SK-N-SH treated with all-trans-retinoic acid at 6 μM for 48 hours (cell line): ENCODE measurements at regions not wholly inside any gene's neighbourhood (a gene's known extent, or its start where the extent isn't known, plus 50 kb on each side); places are given as distances from the start of the nearest gene placed in this dataset.

ENCODE experiments used
- ATAC-seq: fragments of 200-7000 bp; cut with Tn5 transposase; 3 replicates; pipeline ENCODE4 v1.9.1; 2020; ENCODE audit warnings: mild to moderate bottlenecking, moderate library complexity
- ARNTL ChIP-seq: fragments of 450-650 bp; formaldehyde crosslinking; IDR thresholded peaks from 2 replicates; pipeline ENCODE4 v1.5.0; 2020; ENCODE audit warnings: low read depth, mild to moderate bottlenecking, moderate library complexity, borderline replicate concordance
- BACH2 ChIP-seq: fragments of 250-450 bp; sonication (Bioruptor Pico); IDR thresholded peaks from 2 replicates; pipeline ENCODE4 v1.9.0; 2021; ENCODE audit warnings: mild to moderate bottlenecking, borderline replicate concordance
- CSDC2 ChIP-seq: fragments of 250-450 bp; sonication (Bioruptor Pico); IDR thresholded peaks from 2 replicates; pipeline ENCODE4 v1.5.0; 2020; ENCODE audit warnings: mild to moderate bottlenecking, moderate library complexity
- ESRRG ChIP-seq: fragments of 250-450 bp; sonication (Bioruptor Pico); IDR thresholded peaks from 2 replicates; pipeline ENCODE4 v1.6.1; 2021; ENCODE audit warnings: mild to moderate bottlenecking
- GLIS3 ChIP-seq: fragments of 250-450 bp; sonication (Bioruptor Pico); IDR thresholded peaks from 2 replicates; pipeline ENCODE4 v1.5.0; 2020; ENCODE audit warnings: mild to moderate bottlenecking, moderate library complexity
- ISL1 ChIP-seq: fragments of 250-450 bp; sonication (Bioruptor Pico); IDR thresholded peaks from 2 replicates; pipeline ENCODE4 v2.1.2; 2022; ENCODE audit warnings: mild to moderate bottlenecking, moderate library complexity
- OSR1 ChIP-seq: fragments of 250-450 bp; sonication (Bioruptor Pico); IDR thresholded peaks from 2 replicates; pipeline ENCODE4 v1.8.0; 2022; ENCODE audit warnings: moderate library complexity, mild to moderate bottlenecking, inconsistent platforms
- PPARA ChIP-seq: fragments of 250-450 bp; sonication (Bioruptor Pico); IDR thresholded peaks from 2 replicates; pipeline ENCODE4 v1.5.0; 2020; ENCODE audit warnings: mild to moderate bottlenecking, borderline replicate concordance
- RARB ChIP-seq: fragments of 250-450 bp; sonication (Bioruptor Pico); IDR thresholded peaks from 2 replicates; pipeline ENCODE4 v1.8.0; 2021; ENCODE audit warnings: mild to moderate bottlenecking, moderate library complexity
- SNAI2 ChIP-seq: fragments of 250-450 bp; sonication (Bioruptor Pico); IDR thresholded peaks from 2 replicates; pipeline ENCODE4 v1.5.0; 2020; ENCODE audit warnings: mild to moderate bottlenecking, moderate library complexity
- TCF4 ChIP-seq: fragments of 250-450 bp; sonication (Bioruptor Pico); IDR thresholded peaks from 2 replicates; pipeline ENCODE4 v1.8.0; 2021; ENCODE audit warnings: mild to moderate bottlenecking, moderate library complexity, borderline replicate concordance
- TOX ChIP-seq: fragments of 250-450 bp; sonication (Bioruptor Pico); IDR thresholded peaks from 2 replicates; pipeline ENCODE4 v1.8.0; 2021; ENCODE audit warnings: mild to moderate bottlenecking, moderate library complexity, borderline replicate concordance
- ZC3H10 ChIP-seq: fragments of 250-450 bp; sonication (Bioruptor Pico); IDR thresholded peaks from 2 replicates; pipeline ENCODE4 v1.5.1; 2021; ENCODE audit warnings: mild to moderate bottlenecking, moderate library complexity
- ZFP3 ChIP-seq: fragments of 250-450 bp; sonication (Bioruptor Pico); IDR thresholded peaks from 2 replicates; pipeline ENCODE4 v1.5.0; 2020; ENCODE audit warnings: mild to moderate bottlenecking, moderate library complexity
- ZFP30 ChIP-seq: fragments of 450-650 bp; formaldehyde crosslinking; IDR thresholded peaks from 2 replicates; pipeline ENCODE4 v1.5.0; 2022; ENCODE audit warnings: mild to moderate bottlenecking, moderate library complexity
- ZNF565 ChIP-seq: fragments of 450-650 bp; formaldehyde crosslinking; conservative IDR thresholded peaks from 2 replicates; pipeline ENCODE4 v1.5.0; 2020; ENCODE audit warnings: low read depth, mild to moderate bottlenecking, moderate library complexity
- ZNF8 ChIP-seq: fragments of 450-650 bp; formaldehyde crosslinking; IDR thresholded peaks from 2 replicates; pipeline ENCODE4 v1.5.0; 2020; ENCODE audit warnings: mild to moderate bottlenecking, moderate library complexity
- TF ChIP-seq, protein P1 (sequence below): fragments of 250-450 bp; sonication (Bioruptor Pico); IDR thresholded peaks from 2 replicates; pipeline ENCODE4 v1.5.1; 2020; ENCODE audit warnings: low read depth, mild to moderate bottlenecking, moderate library complexity
- TF ChIP-seq, protein P2 (sequence below): fragments of 250-450 bp; sonication (Bioruptor Pico); IDR thresholded peaks from 2 replicates; pipeline ENCODE4 v1.8.0; 2021; ENCODE audit warnings: low read depth, mild to moderate bottlenecking, moderate library complexity, borderline replicate concordance
- TF ChIP-seq, protein P3 (sequence below): fragments of 250-450 bp; sonication (Bioruptor Pico); IDR thresholded peaks from 2 replicates; pipeline ENCODE4 v1.5.1; 2021; ENCODE audit warnings: mild to moderate bottlenecking, moderate library complexity
- TF ChIP-seq, protein P4 (sequence below): fragments of 250-450 bp; sonication (Bioruptor Pico); IDR thresholded peaks from 2 replicates; pipeline ENCODE4 v1.5.0; 2020; ENCODE audit warnings: mild to moderate bottlenecking, moderate library complexity
- TF ChIP-seq, protein P5 (sequence below): fragments of 250-450 bp; sonication (Bioruptor Pico); IDR thresholded peaks from 2 replicates; pipeline ENCODE4 v1.8.0; 2020; ENCODE audit warnings: mild to moderate bottlenecking, moderate library complexity, borderline replicate concordance

DNA sequence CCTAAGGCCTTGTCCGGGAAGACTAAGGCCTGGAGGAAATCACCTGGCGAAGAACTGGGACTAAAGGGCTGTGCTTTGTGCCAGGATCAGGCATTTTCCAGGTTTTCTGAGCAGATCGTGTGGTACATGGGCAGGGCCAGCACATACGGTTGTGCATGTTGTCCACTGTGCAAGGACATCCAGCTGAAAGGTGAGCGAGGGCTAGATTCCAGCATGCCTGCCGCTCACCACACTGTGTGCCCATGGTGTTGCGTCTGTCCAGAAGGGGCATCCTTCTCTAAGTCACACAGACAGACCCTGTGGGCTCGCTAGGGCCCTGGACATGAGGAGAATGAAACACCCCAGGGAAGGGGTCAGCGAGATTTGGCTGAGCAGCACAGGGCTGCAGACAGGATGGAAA, 80.3 kb upstream of the TAF1B start:
- TF ChIP-seq GLIS3: no peak
- TF ChIP-seq, protein P1, sequence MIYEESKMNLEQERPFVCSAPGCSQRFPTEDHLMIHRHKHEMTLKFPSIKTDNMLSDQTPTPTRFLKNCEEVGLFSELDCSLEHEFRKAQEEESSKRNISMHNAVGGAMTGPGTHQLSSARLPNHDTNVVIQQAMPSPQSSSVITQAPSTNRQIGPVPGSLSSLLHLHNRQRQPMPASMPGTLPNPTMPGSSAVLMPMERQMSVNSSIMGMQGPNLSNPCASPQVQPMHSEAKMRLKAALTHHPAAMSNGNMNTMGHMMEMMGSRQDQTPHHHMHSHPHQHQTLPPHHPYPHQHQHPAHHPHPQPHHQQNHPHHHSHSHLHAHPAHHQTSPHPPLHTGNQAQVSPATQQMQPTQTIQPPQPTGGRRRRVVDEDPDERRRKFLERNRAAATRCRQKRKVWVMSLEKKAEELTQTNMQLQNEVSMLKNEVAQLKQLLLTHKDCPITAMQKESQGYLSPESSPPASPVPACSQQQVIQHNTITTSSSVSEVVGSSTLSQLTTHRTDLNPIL (CRISPR knock-in tag): no peak
- TF ChIP-seq, protein P2, sequence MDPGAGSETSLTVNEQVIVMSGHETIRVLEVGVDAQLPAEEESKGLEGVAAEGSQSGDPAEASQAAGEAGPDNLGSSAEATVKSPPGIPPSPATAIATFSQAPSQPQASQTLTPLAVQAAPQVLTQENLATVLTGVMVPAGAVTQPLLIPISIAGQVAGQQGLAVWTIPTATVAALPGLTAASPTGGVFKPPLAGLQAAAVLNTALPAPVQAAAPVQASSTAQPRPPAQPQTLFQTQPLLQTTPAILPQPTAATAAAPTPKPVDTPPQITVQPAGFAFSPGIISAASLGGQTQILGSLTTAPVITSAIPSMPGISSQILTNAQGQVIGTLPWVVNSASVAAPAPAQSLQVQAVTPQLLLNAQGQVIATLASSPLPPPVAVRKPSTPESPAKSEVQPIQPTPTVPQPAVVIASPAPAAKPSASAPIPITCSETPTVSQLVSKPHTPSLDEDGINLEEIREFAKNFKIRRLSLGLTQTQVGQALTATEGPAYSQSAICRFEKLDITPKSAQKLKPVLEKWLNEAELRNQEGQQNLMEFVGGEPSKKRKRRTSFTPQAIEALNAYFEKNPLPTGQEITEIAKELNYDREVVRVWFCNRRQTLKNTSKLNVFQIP (CRISPR knock-in tag): no peak
- no peak for TF ChIP-seq ARNTL (CRISPR knock-in tag)
- no peak for TF ChIP-seq BACH2 (CRISPR knock-in tag)
- TF ChIP-seq ZNF565 (CRISPR knock-in tag): no peak
- TF ChIP-seq, protein P3, sequence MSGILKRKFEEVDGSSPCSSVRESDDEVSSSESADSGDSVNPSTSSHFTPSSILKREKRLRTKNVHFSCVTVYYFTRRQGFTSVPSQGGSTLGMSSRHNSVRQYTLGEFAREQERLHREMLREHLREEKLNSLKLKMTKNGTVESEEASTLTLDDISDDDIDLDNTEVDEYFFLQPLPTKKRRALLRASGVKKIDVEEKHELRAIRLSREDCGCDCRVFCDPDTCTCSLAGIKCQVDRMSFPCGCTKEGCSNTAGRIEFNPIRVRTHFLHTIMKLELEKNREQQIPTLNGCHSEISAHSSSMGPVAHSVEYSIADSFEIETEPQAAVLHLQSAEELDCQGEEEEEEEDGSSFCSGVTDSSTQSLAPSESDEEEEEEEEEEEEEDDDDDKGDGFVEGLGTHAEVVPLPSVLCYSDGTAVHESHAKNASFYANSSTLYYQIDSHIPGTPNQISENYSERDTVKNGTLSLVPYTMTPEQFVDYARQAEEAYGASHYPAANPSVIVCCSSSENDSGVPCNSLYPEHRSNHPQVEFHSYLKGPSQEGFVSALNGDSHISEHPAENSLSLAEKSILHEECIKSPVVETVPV: no peak
- TF ChIP-seq, protein P4, sequence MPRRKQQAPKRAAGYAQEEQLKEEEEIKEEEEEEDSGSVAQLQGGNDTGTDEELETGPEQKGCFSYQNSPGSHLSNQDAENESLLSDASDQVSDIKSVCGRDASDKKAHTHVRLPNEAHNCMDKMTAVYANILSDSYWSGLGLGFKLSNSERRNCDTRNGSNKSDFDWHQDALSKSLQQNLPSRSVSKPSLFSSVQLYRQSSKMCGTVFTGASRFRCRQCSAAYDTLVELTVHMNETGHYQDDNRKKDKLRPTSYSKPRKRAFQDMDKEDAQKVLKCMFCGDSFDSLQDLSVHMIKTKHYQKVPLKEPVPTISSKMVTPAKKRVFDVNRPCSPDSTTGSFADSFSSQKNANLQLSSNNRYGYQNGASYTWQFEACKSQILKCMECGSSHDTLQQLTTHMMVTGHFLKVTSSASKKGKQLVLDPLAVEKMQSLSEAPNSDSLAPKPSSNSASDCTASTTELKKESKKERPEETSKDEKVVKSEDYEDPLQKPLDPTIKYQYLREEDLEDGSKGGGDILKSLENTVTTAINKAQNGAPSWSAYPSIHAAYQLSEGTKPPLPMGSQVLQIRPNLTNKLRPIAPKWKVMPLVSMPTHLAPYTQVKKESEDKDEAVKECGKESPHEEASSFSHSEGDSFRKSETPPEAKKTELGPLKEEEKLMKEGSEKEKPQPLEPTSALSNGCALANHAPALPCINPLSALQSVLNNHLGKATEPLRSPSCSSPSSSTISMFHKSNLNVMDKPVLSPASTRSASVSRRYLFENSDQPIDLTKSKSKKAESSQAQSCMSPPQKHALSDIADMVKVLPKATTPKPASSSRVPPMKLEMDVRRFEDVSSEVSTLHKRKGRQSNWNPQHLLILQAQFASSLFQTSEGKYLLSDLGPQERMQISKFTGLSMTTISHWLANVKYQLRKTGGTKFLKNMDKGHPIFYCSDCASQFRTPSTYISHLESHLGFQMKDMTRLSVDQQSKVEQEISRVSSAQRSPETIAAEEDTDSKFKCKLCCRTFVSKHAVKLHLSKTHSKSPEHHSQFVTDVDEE (CRISPR knock-in tag): no peak
- TF ChIP-seq ZFP30 (CRISPR knock-in tag): no peak
- no peak for TF ChIP-seq CSDC2 (CRISPR knock-in tag)
- no peak for TF ChIP-seq OSR1 (CRISPR knock-in tag)
- no peak for TF ChIP-seq SNAI2 (CRISPR knock-in tag)
- TF ChIP-seq ZNF8 (CRISPR knock-in tag): no peak
- TF ChIP-seq TCF4 (CRISPR knock-in tag): no peak
- no peak for ATAC-seq

DNA sequence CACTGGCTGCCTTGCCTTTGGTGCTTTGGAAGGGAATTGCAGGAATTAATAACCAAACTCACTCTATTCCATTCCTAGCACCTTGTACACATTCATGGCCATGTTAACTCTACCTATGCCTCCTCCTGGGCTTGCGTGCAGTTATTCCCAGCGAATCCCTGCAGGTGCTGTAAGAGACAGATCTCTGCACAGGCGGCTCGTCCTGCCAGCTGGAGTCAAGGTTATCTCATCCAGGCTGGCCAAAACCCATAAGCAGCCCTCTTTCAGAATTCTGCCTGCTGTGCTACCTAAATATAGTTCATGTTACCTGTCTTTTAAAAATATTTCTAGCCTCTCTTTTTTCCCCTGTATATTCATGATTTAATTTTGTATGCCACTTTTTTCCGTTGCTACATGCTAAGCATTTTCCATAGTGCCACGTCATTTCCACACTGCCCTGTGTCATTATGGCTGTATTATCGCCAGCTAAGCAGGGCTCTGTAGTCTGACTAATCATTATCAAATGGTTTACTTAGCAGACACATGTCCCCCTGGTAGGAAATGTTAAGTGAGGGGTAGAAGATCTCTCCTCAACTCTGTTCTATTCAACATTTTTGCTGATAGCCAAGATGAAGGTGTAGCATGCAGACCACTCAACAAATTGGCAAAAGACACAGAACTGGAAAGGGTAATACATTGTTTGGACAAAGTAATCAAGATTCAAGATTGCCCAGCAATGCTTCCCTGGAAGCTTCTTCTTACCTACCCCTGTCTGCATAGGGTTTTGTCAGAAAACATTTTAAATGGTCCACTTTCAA, 79.7 kb upstream of the TAF1B start:
- ATAC-seq: no peak
- no peak for TF ChIP-seq ZC3H10 (CRISPR knock-in tag)
- no peak for TF ChIP-seq TOX (CRISPR knock-in tag)
- TF ChIP-seq CSDC2 (CRISPR knock-in tag): no peak
- TF ChIP-seq PPARA (CRISPR knock-in tag): no peak
- no peak for TF ChIP-seq ARNTL (CRISPR knock-in tag)
- TF ChIP-seq, protein P3: no peak
- TF ChIP-seq ZFP30 (CRISPR knock-in tag): no peak
- TF ChIP-seq, protein P1 (CRISPR knock-in tag): no peak
- TF ChIP-seq ISL1 (CRISPR knock-in tag): no peak
- TF ChIP-seq, protein P5, sequence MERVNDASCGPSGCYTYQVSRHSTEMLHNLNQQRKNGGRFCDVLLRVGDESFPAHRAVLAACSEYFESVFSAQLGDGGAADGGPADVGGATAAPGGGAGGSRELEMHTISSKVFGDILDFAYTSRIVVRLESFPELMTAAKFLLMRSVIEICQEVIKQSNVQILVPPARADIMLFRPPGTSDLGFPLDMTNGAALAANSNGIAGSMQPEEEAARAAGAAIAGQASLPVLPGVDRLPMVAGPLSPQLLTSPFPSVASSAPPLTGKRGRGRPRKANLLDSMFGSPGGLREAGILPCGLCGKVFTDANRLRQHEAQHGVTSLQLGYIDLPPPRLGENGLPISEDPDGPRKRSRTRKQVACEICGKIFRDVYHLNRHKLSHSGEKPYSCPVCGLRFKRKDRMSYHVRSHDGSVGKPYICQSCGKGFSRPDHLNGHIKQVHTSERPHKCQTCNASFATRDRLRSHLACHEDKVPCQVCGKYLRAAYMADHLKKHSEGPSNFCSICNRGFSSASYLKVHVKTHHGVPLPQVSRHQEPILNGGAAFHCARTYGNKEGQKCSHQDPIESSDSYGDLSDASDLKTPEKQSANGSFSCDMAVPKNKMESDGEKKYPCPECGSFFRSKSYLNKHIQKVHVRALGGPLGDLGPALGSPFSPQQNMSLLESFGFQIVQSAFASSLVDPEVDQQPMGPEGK (CRISPR knock-in tag): no peak
- no peak for TF ChIP-seq RARB (CRISPR knock-in tag)
- TF ChIP-seq, protein P2 (CRISPR knock-in tag): no peak
- no peak for TF ChIP-seq ESRRG (CRISPR knock-in tag)
- TF ChIP-seq TCF4 (CRISPR knock-in tag): no peak
- TF ChIP-seq ZFP3 (CRISPR knock-in tag): no peak
